ENCODE measurements at regions not wholly inside any gene's neighbourhood (a gene's known extent, or its start where the extent isn't known, plus 50 kb on each side); places are given as distances from the start of the nearest gene placed in this dataset.

DNA sequence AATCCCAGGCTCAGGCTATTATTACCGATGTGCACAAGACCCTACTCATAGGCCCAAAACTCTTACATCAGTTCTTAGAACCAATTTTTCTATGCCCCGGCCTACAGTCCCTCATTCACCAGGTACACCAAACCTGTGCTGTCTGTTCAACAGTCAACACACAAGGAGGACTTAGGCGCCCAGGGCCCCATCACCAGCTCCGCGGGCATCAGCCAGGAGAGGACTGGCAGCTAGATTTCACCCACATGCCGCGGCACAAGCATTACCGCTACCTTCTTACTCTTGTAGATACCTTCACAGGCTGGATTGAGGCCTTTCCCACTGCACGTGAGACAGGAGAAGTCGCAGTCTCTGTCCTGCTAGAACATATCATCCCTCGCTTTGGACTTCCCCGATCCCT is 962.5 kb downstream of the RPA4 start:
- Histone ChIP-seq H3K9me3 (no peaks in the 10 kb centered on the region), H3K27ac (no peak overlapping the region), H3K27me3 (no peaks in the 10 kb centered on the region), H3K4me3 (no peak overlapping the region), H3K36me3 (no peaks in the 10 kb centered on the region), H3K4me1 (no peaks in the 10 kb centered on the region)
- intact Hi-C loops (cut with DNase I; ENCODE audit: low total_unique reads): no loop called here
- TF ChIP-seq POLR2A (IDR thresholded peaks at IDR 0.05): no peak
- TF ChIP-seq, protein P1, sequence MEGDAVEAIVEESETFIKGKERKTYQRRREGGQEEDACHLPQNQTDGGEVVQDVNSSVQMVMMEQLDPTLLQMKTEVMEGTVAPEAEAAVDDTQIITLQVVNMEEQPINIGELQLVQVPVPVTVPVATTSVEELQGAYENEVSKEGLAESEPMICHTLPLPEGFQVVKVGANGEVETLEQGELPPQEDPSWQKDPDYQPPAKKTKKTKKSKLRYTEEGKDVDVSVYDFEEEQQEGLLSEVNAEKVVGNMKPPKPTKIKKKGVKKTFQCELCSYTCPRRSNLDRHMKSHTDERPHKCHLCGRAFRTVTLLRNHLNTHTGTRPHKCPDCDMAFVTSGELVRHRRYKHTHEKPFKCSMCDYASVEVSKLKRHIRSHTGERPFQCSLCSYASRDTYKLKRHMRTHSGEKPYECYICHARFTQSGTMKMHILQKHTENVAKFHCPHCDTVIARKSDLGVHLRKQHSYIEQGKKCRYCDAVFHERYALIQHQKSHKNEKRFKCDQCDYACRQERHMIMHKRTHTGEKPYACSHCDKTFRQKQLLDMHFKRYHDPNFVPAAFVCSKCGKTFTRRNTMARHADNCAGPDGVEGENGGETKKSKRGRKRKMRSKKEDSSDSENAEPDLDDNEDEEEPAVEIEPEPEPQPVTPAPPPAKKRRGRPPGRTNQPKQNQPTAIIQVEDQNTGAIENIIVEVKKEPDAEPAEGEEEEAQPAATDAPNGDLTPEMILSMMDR (IDR thresholded peaks at IDR 0.05): no peak
- no peak for DNase-seq

DNA sequence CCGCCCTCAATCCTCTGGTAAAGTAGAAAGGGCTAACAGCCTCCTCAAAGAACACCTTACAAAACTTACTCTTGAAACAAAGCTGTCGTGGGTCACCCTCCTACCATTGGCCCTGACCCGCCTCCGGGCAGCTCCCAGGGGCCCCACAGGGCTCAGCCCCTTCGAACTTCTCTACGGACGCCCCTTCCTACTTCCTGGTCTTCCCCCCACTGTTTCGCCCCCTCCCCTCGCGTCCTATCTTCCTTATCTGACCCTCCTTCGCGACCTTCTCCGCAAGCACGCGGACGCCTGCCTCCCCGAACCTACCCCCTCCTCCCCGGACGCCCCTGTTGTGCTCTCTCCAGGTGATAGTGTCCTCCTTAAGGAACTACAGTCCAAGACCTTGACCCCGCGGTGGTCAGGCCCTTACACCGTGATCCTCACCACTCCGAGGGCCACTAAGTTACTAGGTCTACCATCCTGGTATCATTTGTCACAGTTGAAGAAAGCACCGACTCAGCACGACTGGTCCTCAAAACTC is 963.1 kb downstream of the RPA4 start:
- intact Hi-C loops (cut with DNase I; ENCODE audit: low total_unique reads): no loop called here
- no peak overlapping the region for H3K27ac ChIP-seq
- no peaks in the 10 kb centered on the region for H3K4me1 ChIP-seq
- H3K27me3 ChIP-seq: no peaks in the 10 kb centered on the region
- TF ChIP-seq POLR2A (IDR thresholded peaks at IDR 0.05): no peak
- TF ChIP-seq, protein P1 (IDR thresholded peaks at IDR 0.05): no peak
- no peak for DNase-seq
- H3K4me3 ChIP-seq: no peak overlapping the region
- H3K36me3 ChIP-seq: no peaks in the 10 kb centered on the region
- no peaks in the 10 kb centered on the region for H3K9me3 ChIP-seq

DNA sequence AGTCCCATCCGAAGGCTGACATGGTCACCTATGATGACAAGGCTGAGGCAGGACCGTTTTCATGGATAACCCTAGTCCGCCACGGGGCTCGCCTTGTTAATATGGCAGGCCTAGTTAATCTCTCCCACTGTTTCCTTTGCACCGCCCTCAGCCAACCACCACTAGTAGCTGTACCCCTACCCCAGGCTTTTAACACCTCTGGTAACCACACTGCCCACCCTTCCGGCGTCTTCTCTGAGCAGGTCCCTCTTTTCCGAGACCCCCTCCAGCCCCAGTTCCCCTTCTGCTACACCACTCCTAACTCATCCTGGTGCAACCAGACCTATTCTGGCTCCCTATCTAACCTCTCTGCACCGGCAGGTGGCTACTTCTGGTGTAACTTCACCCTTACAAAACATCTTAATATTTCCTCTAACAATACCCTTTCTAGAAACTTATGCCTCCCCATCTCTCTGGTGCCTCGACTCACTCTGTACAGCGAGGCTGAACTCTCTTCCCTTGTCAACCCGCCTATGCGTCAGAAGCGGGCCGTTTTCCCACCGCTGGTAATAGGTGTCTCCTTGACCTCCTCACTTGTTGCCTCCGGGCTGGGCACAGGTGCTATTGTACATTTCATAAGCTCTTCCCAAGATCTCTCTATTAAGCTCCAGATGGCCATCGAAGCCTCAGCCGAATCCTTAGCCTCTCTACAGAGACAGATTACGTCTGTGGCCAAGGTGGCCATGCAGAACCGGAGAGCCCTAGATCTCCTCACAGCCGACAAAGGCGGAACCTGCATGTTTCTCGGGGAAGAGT is 964.4 kb downstream of the RPA4 start:
- Histone ChIP-seq H3K4me3 (no peak overlapping the region), H3K27ac (no peak overlapping the region), H3K27me3 (no peaks in the 10 kb centered on the region), H3K36me3 (no peaks in the 10 kb centered on the region), H3K4me1 (no peaks in the 10 kb centered on the region), H3K9me3 (no peaks in the 10 kb centered on the region)
- intact Hi-C loops (cut with DNase I; ENCODE audit: low total_unique reads): no loop called here
- no peak for TF ChIP-seq POLR2A (IDR thresholded peaks at IDR 0.05)
- TF ChIP-seq, protein P1 (IDR thresholded peaks at IDR 0.05): no peak
- no peak for DNase-seq

DNA sequence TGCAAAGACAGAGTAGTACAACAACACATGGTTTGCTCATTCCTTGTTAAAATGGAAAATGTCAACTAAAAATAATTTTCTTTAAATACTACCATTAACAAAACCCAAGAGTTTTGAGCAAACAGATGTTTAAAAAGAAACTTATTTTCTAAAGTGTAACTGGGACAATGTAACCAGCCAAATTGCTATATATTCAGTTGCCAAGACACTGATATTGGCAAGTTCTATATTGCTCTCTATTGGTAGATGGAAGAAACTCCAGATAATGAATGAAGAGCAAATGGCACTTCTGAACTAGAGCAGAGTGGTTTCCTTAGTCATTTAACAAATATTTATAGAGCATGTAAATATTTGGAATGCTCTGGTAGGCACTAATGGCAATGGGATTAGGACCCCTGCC is 966.2 kb downstream of the RPA4 start:
- no peak overlapping the region for H3K4me3 ChIP-seq
- H3K4me1 ChIP-seq: no peaks in the 10 kb centered on the region
- no peak overlapping the region for H3K27ac ChIP-seq
- H3K36me3 ChIP-seq: no peaks in the 10 kb centered on the region
- H3K27me3 ChIP-seq: no peaks in the 10 kb centered on the region
- DNase-seq: no peak
- no peak for TF ChIP-seq POLR2A (IDR thresholded peaks at IDR 0.05)
- H3K9me3 ChIP-seq: no peaks in the 10 kb centered on the region
- intact Hi-C loops (cut with DNase I; ENCODE audit: low total_unique reads): no loop called here

DNA sequence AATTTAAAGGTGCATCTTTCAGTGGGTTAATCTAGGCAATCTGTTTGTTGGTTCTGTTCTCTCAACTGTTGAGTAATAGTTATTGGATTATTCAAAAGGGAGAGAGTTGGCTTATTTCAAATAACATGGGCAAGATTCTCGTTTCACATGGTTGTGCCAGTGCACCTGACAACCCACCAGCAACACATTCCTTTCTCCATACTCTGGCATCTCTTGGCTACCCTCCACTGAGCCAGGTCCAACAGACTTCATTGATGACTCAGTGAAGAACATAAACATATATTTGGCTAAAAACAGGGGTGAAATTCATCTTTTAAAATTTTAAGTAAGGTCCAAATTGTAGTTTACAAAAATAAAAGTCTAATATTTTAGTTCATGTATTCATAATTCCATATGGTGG is 967.2 kb downstream of the RPA4 start:
- Histone ChIP-seq H3K4me3 (no peak overlapping the region), H3K4me1 (no peaks in the 10 kb centered on the region), H3K27ac (no peak overlapping the region), H3K36me3 (no peaks in the 10 kb centered on the region), H3K9me3 (no peaks in the 10 kb centered on the region), H3K27me3 (no peaks in the 10 kb centered on the region)
- intact Hi-C loops (cut with DNase I; ENCODE audit: low total_unique reads): no loop called here
- DNase-seq: no peak
- no peak for TF ChIP-seq POLR2A (IDR thresholded peaks at IDR 0.05)
- TF ChIP-seq, protein P1 (IDR thresholded peaks at IDR 0.05): no peak
